ENCODE measurements at regions not wholly inside any gene's neighbourhood (a gene's known extent, or its start where the extent isn't known, plus 50 kb on each side); places are given as distances from the start of the nearest gene placed in this dataset.

DNA sequence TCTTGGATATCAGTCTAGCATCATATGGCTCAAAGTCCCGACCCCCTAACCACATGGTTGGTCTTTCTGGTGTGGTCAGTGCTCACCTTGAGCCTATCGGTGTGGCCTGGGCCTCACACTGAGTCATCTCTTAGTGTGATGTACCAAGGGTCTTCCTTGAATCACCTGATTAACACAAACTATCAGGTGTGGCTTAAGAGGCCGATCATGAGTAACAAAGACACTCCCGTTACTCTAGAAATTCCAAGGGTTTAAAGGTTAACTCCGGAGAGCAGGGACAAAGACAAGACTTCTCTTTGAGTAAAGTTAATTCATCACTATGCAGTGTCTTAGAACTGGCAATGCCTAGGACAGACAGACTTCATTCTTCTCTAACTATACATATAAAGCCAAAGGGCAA is 52.3 kb upstream of the ARMC3 start:
- H3K4me1 Mint-ChIP-seq, result peaks cover 7% of the 10 kb centered on the region
- peaks cover 0 to 7% of the 10 kb centered on the region in 2 donors for H3K9me3 Mint-ChIP-seq
- no peak overlapping the region for H3K4me3 Mint-ChIP-seq
- ATAC-seq (no peak), DNase-seq (no peak)
- no peaks in the 10 kb centered on the region for H3K27me3 Mint-ChIP-seq
- no peak overlapping the region for H3K27ac Mint-ChIP-seq

- ATAC-seq (no peak), DNase-seq (no peak)
- H3K4me1 Mint-ChIP-seq, result peaks cover 7% of the 10 kb centered on the region
- H3K27me3 Mint-ChIP-seq, result no peaks in the 10 kb centered on the region
- H3K9me3 Mint-ChIP-seq, result no peaks in the 10 kb centered on the region
- no peak overlapping the region for H3K4me3 Mint-ChIP-seq
- H3K27ac Mint-ChIP-seq, result no peak overlapping the region
Observed at GRCh38 chr10:22874189-22874854, 53.5 kb upstream of the ARMC3 start.

- H3K4me3 Mint-ChIP-seq, result no peak overlapping the region
- no peaks in the 10 kb centered on the region for H3K27me3 Mint-ChIP-seq
- DNase-seq (no peak), ATAC-seq (no peak)
- peaks cover 0 to 3% of the 10 kb centered on the region in 2 donors for H3K9me3 Mint-ChIP-seq
- H3K4me1 Mint-ChIP-seq, result no peaks in the 10 kb centered on the region
- no peak overlapping the region for H3K27ac Mint-ChIP-seq
Observed at GRCh38 chr10:22856444-22857074, 71.3 kb upstream of the ARMC3 start.

DNA sequence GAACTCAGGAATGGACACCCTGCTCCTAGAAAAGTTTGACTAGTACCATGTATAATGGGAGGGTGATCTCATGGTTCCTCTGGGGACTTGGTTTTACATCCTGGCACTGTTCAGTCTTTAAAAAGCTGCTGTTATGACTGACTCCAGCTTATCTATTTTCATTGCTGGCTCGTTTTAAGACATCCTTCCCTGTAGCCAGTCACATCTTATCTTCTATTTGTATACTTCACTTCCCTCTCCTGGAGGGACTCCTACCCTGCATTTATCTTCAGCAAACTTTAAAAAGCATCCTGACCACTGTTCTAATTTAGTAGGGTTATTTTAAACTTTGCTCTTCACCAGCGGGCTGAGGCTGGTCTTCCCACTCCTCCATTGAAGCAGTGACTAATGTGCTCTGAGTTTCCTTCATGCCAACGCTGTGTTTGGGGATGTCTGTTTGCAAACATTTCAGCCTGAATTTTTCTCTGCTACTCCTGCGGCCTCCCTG is 72.9 kb upstream of the ARMC3 start:
- ATAC-seq, result no peak
- Mint-ChIP-seq H3K9me3 (peaks cover 0 to 3% of the 10 kb centered on the region in 2 donors), H3K4me1 (no peaks in the 10 kb centered on the region), H3K4me3 (no peak overlapping the region), H3K27me3 (no peaks in the 10 kb centered on the region), H3K27ac (no peak overlapping the region)
- DNase-seq, result no peak

GRCh38 chr10:22853906-22854447 is 73.9 kb upstream of the ARMC3 start:
- Mint-ChIP-seq H3K27ac (no peak overlapping the region), H3K9me3 (peaks cover 0 to 3% of the 10 kb centered on the region in 2 donors), H3K4me1 (peaks cover 9% of the 10 kb centered on the region), H3K4me3 (no peak overlapping the region), H3K27me3 (peaks cover 2% of the 10 kb centered on the region)
- no peak for ATAC-seq
- DNase-seq, result no peak

DNA sequence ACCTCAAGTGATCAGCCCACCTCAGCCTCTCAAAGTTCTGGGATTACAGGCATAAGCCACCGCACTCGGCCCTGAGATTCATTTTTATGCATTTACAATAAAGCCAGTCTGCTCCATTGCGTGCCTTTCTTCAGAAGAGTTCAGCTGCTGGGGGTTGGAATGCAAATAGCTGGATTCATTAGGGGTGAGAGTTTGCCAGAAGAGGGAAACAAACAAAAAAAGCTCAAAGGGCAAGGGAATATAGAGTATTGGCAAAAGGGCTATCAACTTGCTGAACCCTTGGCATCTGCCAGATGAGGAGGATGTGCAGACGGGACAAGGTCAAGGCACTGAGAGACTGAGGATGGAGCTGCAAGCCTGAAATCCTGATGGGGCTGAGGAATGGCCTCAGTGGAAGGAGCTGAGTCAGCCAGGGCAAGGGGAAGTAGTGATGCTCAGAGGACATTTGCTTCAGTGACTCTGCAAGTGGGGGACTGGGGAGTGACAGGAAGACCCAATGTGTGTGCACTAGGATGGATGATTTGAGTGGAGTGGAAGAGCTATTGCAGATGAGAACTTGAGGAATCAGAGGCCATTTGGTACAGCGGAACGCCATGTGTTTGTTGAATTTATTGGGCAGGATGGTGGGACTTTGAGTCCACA is 75.0 kb upstream of the ARMC3 start:
- Mint-ChIP-seq H3K4me3 (no peak overlapping the region), H3K4me1 (peaks cover 12% of the 10 kb centered on the region), H3K9me3 (no peaks in the 10 kb centered on the region), H3K27ac (no peak overlapping the region), H3K27me3 (peaks cover 7% of the 10 kb centered on the region)
- no peak for DNase-seq
- ATAC-seq, result no peak

DNA sequence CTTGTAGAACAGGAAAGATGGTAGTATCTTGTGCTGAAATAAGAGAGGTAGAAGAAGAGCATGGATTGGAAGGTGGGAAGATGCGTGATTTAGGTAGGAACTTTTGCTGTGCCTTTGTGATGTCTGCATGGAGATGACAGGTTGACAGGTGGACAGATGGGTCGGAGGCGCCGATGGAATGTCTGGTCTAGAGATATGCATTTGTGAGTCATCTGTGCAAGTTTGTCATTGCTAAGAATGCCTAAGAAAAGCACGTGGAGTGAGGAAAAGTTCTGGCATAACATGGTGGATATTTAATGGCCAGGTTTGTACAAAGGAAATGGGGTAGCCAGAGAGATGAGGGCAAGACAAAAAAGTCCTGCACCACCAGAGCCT is 76.0 kb upstream of the ARMC3 start:
- DNase-seq (no peak), ATAC-seq (no peak)
- Mint-ChIP-seq H3K27ac (no peak overlapping the region), H3K9me3 (no peaks in the 10 kb centered on the region), H3K27me3 (peaks cover 7% of the 10 kb centered on the region), H3K4me1 (peaks cover 12% of the 10 kb centered on the region), H3K4me3 (no peak overlapping the region)

DNA sequence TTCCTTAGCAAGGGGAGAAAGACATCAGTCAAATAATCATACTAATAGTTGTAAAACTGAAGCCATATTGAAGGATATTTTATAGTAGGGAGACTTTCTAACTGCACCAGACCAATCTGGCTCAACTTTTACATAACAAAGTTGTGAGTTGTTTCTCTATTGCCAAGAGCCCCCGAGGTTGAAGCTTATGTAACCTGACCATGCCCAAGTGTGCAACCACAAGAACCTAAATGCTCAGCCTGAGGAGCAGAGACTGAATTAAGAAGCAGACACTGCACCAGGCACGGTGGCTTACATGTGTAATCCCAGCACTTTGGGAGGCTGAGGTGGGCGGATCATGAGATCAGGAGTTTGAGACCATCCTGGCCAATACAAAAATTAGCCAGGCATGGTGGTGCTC is 77.3 kb upstream of the ARMC3 start:
- H3K9me3 Mint-ChIP-seq, result no peaks in the 10 kb centered on the region
- H3K27me3 Mint-ChIP-seq, result peaks cover 7% of the 10 kb centered on the region
- DNase-seq (no peak), ATAC-seq (no peak)
- no peak overlapping the region for H3K4me3 Mint-ChIP-seq
- H3K4me1 Mint-ChIP-seq, result peaks cover 12% of the 10 kb centered on the region
- H3K27ac Mint-ChIP-seq, result no peak overlapping the region

- H3K4me1 Mint-ChIP-seq, result peaks cover 12% of the 10 kb centered on the region
- no peaks in the 10 kb centered on the region for H3K9me3 Mint-ChIP-seq
- H3K27ac Mint-ChIP-seq, result peak overlapping the region in 1 of 2 donors; percentile 17
- DNase-seq (no peak), ATAC-seq (peak; percentile 53)
- H3K4me3 Mint-ChIP-seq, result peak overlapping the region; percentile 48 to 53
- H3K27me3 Mint-ChIP-seq, result peaks cover 7% of the 10 kb centered on the region
Observed at GRCh38 chr10:22849077-22849805, 78.6 kb upstream of the ARMC3 start.

DNA sequence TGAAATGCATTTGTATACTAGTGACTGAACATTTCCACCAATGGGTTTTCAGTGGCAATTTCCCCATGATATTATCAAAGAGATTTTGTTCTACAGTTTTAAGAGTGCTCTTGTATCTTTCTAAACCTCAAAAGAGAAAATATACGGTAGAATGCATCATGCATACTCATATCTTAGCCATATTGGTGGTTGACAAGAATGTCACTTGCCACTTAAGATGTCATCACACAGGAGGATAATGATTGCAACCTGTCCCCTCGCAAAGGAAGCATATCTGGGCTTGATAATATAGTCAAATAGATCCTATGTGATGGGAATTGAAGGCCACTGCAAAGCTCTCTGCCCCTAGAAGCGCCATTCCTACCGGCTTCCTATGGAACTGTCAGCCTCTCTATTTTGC is 79.3 kb upstream of the ARMC3 start:
- ATAC-seq (peak; percentile 50), DNase-seq (no peak)
- Mint-ChIP-seq H3K9me3 (no peaks in the 10 kb centered on the region), H3K27me3 (peaks cover 7% of the 10 kb centered on the region), H3K4me3 (no peak overlapping the region), H3K4me1 (peaks cover 12% of the 10 kb centered on the region), H3K27ac (no peak overlapping the region)

GRCh38 chr10:22846294-22846693 is 81.6 kb upstream of the ARMC3 start:
- H3K4me3 Mint-ChIP-seq, result no peak overlapping the region
- H3K4me1 Mint-ChIP-seq, result peaks cover 12% of the 10 kb centered on the region
- ATAC-seq (no peak), DNase-seq (no peak)
- no peaks in the 10 kb centered on the region for H3K9me3 Mint-ChIP-seq
- no peak overlapping the region for H3K27ac Mint-ChIP-seq
- H3K27me3 Mint-ChIP-seq, result peaks cover 7% of the 10 kb centered on the region

DNA sequence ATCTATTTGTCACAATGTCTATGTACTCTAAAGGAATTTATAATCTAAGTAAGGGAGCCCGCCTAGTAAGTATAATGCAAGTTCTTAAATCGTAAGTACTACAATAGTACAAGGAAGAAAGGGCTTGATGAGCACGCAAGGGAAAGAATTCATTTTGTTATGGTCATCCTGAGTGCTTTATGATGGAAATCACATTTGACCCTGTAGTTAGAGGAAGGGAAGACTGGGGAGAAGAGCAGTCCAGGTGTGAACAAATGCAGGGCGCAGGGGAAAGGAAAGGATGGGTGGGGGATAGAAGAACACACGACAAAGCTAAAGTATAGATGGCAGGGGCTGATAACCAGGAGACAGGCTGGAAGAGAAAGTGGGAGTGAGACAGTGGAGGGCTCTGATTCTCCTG is 88.2 kb upstream of the ARMC3 start:
- DNase-seq (no peak), ATAC-seq (no peak)
- peaks cover 10 to 11% of the 10 kb centered on the region in 2 donors for H3K9me3 Mint-ChIP-seq
- peaks cover 10% of the 10 kb centered on the region for H3K4me1 Mint-ChIP-seq
- no peaks in the 10 kb centered on the region for H3K27me3 Mint-ChIP-seq
- H3K27ac Mint-ChIP-seq, result peak overlapping the region in 1 of 2 donors; percentile 42
- no peak overlapping the region for H3K4me3 Mint-ChIP-seq

- ATAC-seq (no peak), DNase-seq (no peak)
- H3K9me3 Mint-ChIP-seq, result peaks cover 10 to 11% of the 10 kb centered on the region in 2 donors
- H3K4me3 Mint-ChIP-seq, result no peak overlapping the region
- H3K4me1 Mint-ChIP-seq, result peaks cover 10% of the 10 kb centered on the region
- H3K27me3 Mint-ChIP-seq, result no peaks in the 10 kb centered on the region
- H3K27ac Mint-ChIP-seq, result no peak overlapping the region
Observed at GRCh38 chr10:22837771-22838170, 90.1 kb upstream of the ARMC3 start.

GRCh38 chr10:22837351-22837750 is 90.5 kb upstream of the ARMC3 start:
- peaks cover 10% of the 10 kb centered on the region for H3K4me1 Mint-ChIP-seq
- DNase-seq (no peak), ATAC-seq (no peak)
- no peak overlapping the region for H3K4me3 Mint-ChIP-seq
- H3K9me3 Mint-ChIP-seq, result peaks cover 10 to 11% of the 10 kb centered on the region in 2 donors
- no peaks in the 10 kb centered on the region for H3K27me3 Mint-ChIP-seq
- no peak overlapping the region for H3K27ac Mint-ChIP-seq

DNA sequence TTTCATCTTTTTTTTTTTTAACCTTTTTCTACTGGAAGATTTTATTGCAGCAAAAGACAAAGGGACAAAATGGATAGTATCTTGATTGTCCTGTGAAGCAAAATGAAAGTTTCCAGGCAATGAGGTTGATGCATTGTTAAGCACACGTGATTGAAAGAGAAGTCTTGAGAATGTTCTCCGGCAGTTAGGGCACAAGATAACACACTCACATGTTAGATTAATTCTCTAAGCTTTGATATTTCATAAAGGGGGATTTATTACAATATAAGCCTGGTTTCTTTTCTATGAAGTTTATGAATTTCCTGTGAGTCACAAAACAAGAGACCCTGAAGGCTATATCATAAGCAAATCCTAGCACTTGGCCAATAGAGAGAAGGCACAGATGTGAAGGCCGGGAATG is 93.4 kb upstream of the ARMC3 start:
- no peak for ATAC-seq
- Mint-ChIP-seq H3K27ac (no peak overlapping the region), H3K9me3 (peaks cover 10 to 11% of the 10 kb centered on the region in 2 donors)

More for the DNA sequence above, 93.4 kb upstream of the ARMC3 start:
- no peak for DNase-seq
- Mint-ChIP-seq H3K27me3 (no peaks in the 10 kb centered on the region), H3K4me3 (no peak overlapping the region), H3K4me1 (peaks cover 10% of the 10 kb centered on the region)
